ENCODE measurements at regions not wholly inside any gene's neighbourhood (a gene's known extent, or its start where the extent isn't known, plus 50 kb on each side); places are given as distances from the start of the nearest gene placed in this dataset.

GRCh38 chr14:58736606-58737005 is 98.8 kb downstream of the DACT1 start:
- DNase-seq (ENCODE audit: low read depth), result no peak
- TF ChIP-seq CTCF (conservative IDR thresholded peaks at IDR 0.05; ENCODE audit: low read depth, low read length), result no peak
- no peak overlapping the region for H3K4me3 ChIP-seq (ENCODE audit: low read length)

DNA sequence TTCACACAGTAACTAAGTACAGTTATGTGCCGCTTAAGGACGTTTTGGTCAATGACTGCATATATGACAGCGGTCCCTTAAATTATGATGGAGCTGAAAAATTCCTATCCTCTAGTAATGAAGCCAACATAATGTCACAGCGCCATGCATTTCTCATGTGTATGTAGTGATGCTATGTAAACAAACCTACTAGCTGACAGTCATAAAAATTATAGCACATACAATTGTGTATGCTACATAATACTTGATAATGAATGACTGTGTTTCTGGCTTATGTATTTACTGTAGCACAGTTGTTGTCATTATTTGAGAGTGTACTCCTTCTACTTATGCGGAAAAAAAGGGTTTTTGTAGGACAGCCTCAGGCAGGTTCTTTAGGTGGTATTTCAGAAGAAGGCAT is 99.7 kb downstream of the DACT1 start:
- no peak overlapping the region for H3K4me3 ChIP-seq (ENCODE audit: low read length)
- no peak for TF ChIP-seq CTCF (conservative IDR thresholded peaks at IDR 0.05; ENCODE audit: low read depth, low read length)
- no peak for DNase-seq (ENCODE audit: low read depth)

DNA sequence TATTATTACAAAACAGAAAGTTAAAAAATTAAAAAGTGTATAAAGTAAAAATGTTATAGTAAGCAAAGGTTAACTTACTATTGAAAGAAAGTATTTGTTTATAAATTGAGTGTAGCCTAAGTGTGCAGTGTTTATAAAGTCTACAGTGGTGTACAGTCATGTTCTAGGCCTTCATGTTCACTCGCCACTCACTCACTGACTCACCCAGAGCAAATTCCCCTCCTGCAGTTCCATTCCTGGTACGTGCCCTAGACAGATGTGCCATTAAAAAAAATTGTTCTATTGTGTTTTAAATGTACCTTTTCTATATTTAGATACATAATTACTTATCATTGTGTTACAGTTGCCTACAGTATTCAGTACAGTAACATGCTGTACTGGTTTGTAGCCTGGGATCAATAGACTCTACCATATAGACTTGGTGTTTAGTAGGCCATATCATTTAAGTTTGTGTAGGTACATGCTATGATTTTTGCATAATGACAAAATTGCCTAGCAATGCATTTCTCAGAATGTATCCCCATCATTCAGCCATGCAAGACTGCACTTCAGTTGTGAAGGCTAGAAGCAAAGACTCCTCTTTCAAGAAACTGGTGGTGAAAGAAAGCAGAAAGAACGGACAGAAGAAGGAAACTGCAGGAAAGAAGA is 100.6 kb downstream of the DACT1 start:
- H3K4me3 ChIP-seq (ENCODE audit: low read length), result no peak overlapping the region
- no peak for TF ChIP-seq CTCF (conservative IDR thresholded peaks at IDR 0.05; ENCODE audit: low read depth, low read length)
- no peak for DNase-seq (ENCODE audit: low read depth)

DNA sequence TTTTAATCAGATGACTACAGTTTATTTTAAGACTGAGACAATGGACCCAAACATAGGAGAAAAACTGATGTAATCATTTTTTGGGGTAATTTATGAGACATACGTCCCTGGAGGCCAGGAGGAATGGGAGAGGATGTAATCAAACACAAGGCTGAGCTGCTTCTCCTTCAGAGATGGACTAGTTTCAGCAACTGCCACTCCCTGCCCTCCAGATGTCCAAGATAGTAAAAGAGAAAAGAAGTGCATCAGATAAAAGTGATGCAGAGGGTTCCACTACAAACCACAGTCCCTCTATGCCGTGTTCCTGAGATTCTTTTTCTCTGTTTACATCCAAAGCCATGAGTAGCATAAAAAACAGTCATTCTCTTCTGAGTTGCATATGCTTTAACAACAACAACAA is 101.1 kb downstream of the DACT1 start:
- no peak for DNase-seq (ENCODE audit: low read depth)

DNA sequence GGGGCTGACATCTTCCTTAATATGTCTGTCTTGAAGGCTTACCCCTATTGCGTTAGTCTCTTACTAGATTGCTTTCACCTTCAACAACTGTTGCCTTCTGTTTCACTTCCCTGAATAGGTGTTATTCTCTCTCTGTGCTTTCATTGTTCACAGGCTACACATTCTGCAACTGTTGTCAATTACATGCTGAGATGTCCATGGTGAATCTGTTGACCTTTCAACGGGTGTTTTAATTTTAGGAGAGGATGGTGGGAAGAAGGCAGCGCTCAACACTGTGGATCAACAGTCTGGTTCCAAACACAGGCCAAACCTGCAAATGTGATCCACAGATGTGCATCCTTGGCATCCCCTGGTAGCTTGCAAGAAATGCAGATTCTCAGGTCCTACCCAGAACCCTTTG is 101.9 kb downstream of the DACT1 start:
- H3K4me3 ChIP-seq (ENCODE audit: low read length), result no peak overlapping the region
- no peak for DNase-seq (ENCODE audit: low read depth)
- no peak for TF ChIP-seq CTCF (conservative IDR thresholded peaks at IDR 0.05; ENCODE audit: low read depth, low read length)

More for the DNA sequence above, 101.1 kb downstream of the DACT1 start:
- no peak overlapping the region for H3K4me3 ChIP-seq (ENCODE audit: low read length)
- no peak for TF ChIP-seq CTCF (conservative IDR thresholded peaks at IDR 0.05; ENCODE audit: low read depth, low read length)

- no peak for TF ChIP-seq CTCF (conservative IDR thresholded peaks at IDR 0.05; ENCODE audit: low read depth, low read length)
- no peak overlapping the region for H3K4me3 ChIP-seq (ENCODE audit: low read length)
- DNase-seq (ENCODE audit: low read depth), result no peak
Observed at GRCh38 chr14:58740379-58740935, 102.7 kb downstream of the DACT1 start.

DNA sequence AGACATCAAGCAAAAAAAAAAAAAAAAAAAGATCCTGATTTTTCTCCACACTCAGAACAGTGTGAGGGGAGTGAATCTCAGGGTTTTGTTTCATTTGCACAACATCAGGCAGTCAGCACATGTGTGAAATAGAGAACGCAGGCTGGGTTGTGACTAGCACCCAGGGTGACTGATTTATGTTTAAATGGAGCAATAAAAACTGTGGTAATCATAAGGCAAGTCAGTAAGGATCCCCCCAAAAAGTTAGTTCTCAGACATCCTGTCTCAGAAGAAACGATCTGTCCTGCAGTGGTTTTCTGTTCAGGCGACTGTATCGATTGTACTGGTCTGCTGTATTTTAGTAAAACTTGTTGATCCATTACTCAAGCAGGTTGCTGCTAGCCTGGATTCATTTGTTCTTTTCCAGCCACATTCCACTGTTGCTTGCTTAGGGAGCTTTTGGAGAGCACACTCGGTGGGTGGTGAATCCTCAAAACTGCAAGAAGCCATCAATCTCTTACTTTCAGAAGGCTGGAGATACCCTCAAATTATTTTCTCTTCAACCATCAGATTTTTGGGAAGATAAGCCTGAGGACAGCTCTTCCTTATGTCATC is 107.1 kb downstream of the DACT1 start:
- TF ChIP-seq CTCF (conservative IDR thresholded peaks at IDR 0.05; ENCODE audit: low read depth, low read length), result no peak
- no peak for DNase-seq (ENCODE audit: low read depth)
- H3K4me3 ChIP-seq (ENCODE audit: low read length), result no peak overlapping the region

Measured in retinal pigment epithelial cell (primary cell).